Fibroblast of lung (primary cell): ENCODE measurements at regions not wholly inside any gene's neighbourhood (a gene's known extent, or its start where the extent isn't known, plus 50 kb on each side); places are given as distances from the start of the nearest gene placed in this dataset.

Experiments
- EZH2 ChIP-seq: IDR thresholded peaks from 2 replicates; pipeline ENCODE4 v1.5.1; 2012; ENCODE audit warnings: low read length, control low read depth, mild to moderate bottlenecking; ENCODE audit errors: missing control alignments
- TF ChIP-seq, protein P1 (sequence below), 2 donors: IDR thresholded peaks in 1 of 2; conservative IDR thresholded peaks in 1 of 2; 1 replicate in 1 of 2; 2 replicates in 1 of 2; pipeline ENCODE4 v1.5.1; 2011 to 2012; ENCODE audit warnings: low read length in 2 of 2, control low read depth in 1 of 2, inconsistent platforms in 1 of 2, low read depth in 1 of 2, mild to moderate bottlenecking in 1 of 2

DNA sequence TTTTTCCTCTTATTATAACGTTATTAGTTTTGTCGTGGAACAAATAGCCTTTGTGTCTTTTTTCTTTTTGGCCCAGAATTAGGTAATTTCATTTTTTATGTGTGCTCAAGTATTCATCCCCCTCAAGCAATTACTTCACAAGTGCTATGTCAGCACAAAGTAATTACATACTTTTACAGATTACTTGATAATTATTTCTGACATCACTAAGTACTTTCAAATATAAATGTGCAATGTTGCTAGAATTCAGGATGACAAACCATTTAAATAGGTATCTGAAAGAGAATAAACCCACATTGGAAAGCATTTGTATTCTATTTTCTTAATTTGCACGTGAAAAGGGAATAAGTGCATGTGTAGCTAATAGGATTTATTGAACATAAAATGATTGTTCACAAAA, 238.2 kb downstream of the CDH7 start:
- TF ChIP-seq, protein P1, sequence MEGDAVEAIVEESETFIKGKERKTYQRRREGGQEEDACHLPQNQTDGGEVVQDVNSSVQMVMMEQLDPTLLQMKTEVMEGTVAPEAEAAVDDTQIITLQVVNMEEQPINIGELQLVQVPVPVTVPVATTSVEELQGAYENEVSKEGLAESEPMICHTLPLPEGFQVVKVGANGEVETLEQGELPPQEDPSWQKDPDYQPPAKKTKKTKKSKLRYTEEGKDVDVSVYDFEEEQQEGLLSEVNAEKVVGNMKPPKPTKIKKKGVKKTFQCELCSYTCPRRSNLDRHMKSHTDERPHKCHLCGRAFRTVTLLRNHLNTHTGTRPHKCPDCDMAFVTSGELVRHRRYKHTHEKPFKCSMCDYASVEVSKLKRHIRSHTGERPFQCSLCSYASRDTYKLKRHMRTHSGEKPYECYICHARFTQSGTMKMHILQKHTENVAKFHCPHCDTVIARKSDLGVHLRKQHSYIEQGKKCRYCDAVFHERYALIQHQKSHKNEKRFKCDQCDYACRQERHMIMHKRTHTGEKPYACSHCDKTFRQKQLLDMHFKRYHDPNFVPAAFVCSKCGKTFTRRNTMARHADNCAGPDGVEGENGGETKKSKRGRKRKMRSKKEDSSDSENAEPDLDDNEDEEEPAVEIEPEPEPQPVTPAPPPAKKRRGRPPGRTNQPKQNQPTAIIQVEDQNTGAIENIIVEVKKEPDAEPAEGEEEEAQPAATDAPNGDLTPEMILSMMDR (conservative IDR thresholded peaks at IDR 0.05 in 1 of 2, IDR thresholded peaks at IDR 0.05 in 1 of 2; ENCODE audit: low read depth in 1 of 2, low read length in 2 of 2), result no peak
- no peak for TF ChIP-seq EZH2
